Osteoblast (primary cell): ENCODE measurements at regions not wholly inside any gene's neighbourhood (a gene's known extent, or its start where the extent isn't known, plus 50 kb on each side); places are given as distances from the start of the nearest gene placed in this dataset.

Source experiments
- DNase-seq: peaks from one replicate; pipeline ENCODE4 v3.0.0; 2011; ENCODE audit warnings: low spot score, mixed read lengths; ENCODE audit not compliant: insufficient read length; ENCODE audit errors: missing footprints
- H2AFZ ChIP-seq: 2 replicates; pipeline ENCODE4 v1.6.0; 2011; ENCODE audit warnings: mild to moderate bottlenecking, low read length
- H3K27ac ChIP-seq: 2 replicates; pipeline ENCODE4 v1.5.1; 2011; ENCODE audit warnings: mild to moderate bottlenecking, low read depth, low read length, moderate library complexity
- H3K27me3 ChIP-seq: 2 replicates; pipeline ENCODE4 v1.6.0; 2012; ENCODE audit warnings: mild to moderate bottlenecking, control low read depth, inconsistent platforms, low read length, moderate library complexity; ENCODE audit not compliant: insufficient read depth
- H3K36me3 ChIP-seq: 2 replicates; pipeline ENCODE4 v1.5.1; 2011; ENCODE audit warnings: mild to moderate bottlenecking, low read length, control low read depth, moderate library complexity; ENCODE audit not compliant: insufficient read depth
- H3K4me1 ChIP-seq: 2 replicates; pipeline ENCODE4 v1.5.1; 2011; ENCODE audit warnings: mild to moderate bottlenecking, low read length, control low read depth, moderate library complexity; ENCODE audit not compliant: insufficient read depth
- H3K4me2 ChIP-seq: 2 replicates; pipeline ENCODE4 v1.6.0; 2011; ENCODE audit warnings: mild to moderate bottlenecking, low read length; ENCODE audit not compliant: insufficient read depth
- H3K4me3 ChIP-seq: fragments of 200-600 bp; sonication (generic); 3 replicates; pipeline ENCODE4 v1.5.1; 2012; ENCODE audit warnings: mild to moderate bottlenecking, low read length, inconsistent platforms; ENCODE audit not compliant: insufficient read depth
- H3K79me2 ChIP-seq: 2 replicates; pipeline ENCODE4 v1.6.0; 2012; ENCODE audit warnings: mild to moderate bottlenecking, low read length, control low read depth, inconsistent platforms; ENCODE audit not compliant: insufficient read depth
- H3K9me3 ChIP-seq: 2 replicates; pipeline ENCODE4 v1.5.1; 2011; ENCODE audit warnings: low read depth, low read length, control low read depth
- H4K20me1 ChIP-seq: 2 replicates; pipeline ENCODE4 v1.6.0; 2012; ENCODE audit warnings: mild to moderate bottlenecking, low read length, control low read depth; ENCODE audit not compliant: insufficient read depth
- CTCF ChIP-seq: IDR thresholded peaks from 2 replicates; pipeline ENCODE4 v1.5.1; 2011; ENCODE audit warnings: mild to moderate bottlenecking, low read depth, low read length, moderate library complexity; ENCODE audit errors: extremely low read depth

GRCh38 chr1:68808351-68808750 lies 311.5 kb upstream of the DEPDC1 start:
- Histone ChIP-seq H3K36me3 (no peaks in the 10 kb centered on the region), H2AFZ (no peak overlapping the region), H3K4me2 (no peak overlapping the region), H3K4me1 (no peaks in the 10 kb centered on the region), H3K27me3 (no peaks in the 10 kb centered on the region), H3K9me3 (no peaks in the 10 kb centered on the region), H3K27ac (no peak overlapping the region), H4K20me1 (no peaks in the 10 kb centered on the region), H3K4me3 (no peak overlapping the region), H3K79me2 (no peaks in the 10 kb centered on the region)
- DNase-seq: no peak
- no peak for TF ChIP-seq CTCF

- Histone ChIP-seq H2AFZ (no peak overlapping the region), H3K79me2 (no peaks in the 10 kb centered on the region), H3K4me1 (no peaks in the 10 kb centered on the region), H3K4me3 (no peak overlapping the region), H3K9me3 (no peaks in the 10 kb centered on the region), H3K4me2 (no peak overlapping the region), H3K27me3 (no peaks in the 10 kb centered on the region), H3K27ac (no peak overlapping the region), H3K36me3 (no peaks in the 10 kb centered on the region), H4K20me1 (no peaks in the 10 kb centered on the region)
- TF ChIP-seq CTCF: no peak
- DNase-seq: no peak
These were observed 314.9 kb upstream of the DEPDC1 start for GRCh38 chr1:68811806-68812205.

GRCh38 chr1:68812333-68812732 lies 315.5 kb upstream of the DEPDC1 start:
- no peaks in the 10 kb centered on the region for H3K9me3 ChIP-seq
- DNase-seq: no peak
- no peak overlapping the region for H3K4me3 ChIP-seq
- no peak overlapping the region for H2AFZ ChIP-seq
- H3K4me1 ChIP-seq: no peaks in the 10 kb centered on the region
- H3K4me2 ChIP-seq: no peak overlapping the region
- no peaks in the 10 kb centered on the region for H3K36me3 ChIP-seq
- H4K20me1 ChIP-seq: no peaks in the 10 kb centered on the region
- no peak for TF ChIP-seq CTCF
- no peak overlapping the region for H3K27ac ChIP-seq
- H3K79me2 ChIP-seq: no peaks in the 10 kb centered on the region
- no peaks in the 10 kb centered on the region for H3K27me3 ChIP-seq

GRCh38 chr1:68814067-68814466 lies 317.2 kb upstream of the DEPDC1 start:
- Histone ChIP-seq H3K4me3 (no peak overlapping the region), H3K36me3 (no peaks in the 10 kb centered on the region), H3K79me2 (no peaks in the 10 kb centered on the region), H3K27me3 (no peaks in the 10 kb centered on the region), H2AFZ (no peak overlapping the region), H3K4me1 (no peaks in the 10 kb centered on the region), H3K27ac (no peak overlapping the region), H4K20me1 (no peaks in the 10 kb centered on the region), H3K4me2 (no peak overlapping the region), H3K9me3 (no peaks in the 10 kb centered on the region)
- DNase-seq: no peak
- TF ChIP-seq CTCF: no peak
